ENCODE measurements at regions not wholly inside any gene's neighbourhood (a gene's known extent, or its start where the extent isn't known, plus 50 kb on each side); places are given as distances from the start of the nearest gene placed in this dataset.

GRCh38 chr12:17759982-17760381 is 330.0 kb downstream of the RERGL start:
- no peak for TF ChIP-seq CTCF (IDR thresholded peaks at IDR 0.05)
- TF ChIP-seq EP300 (IDR thresholded peaks at IDR 0.05): no peak
- no peak for TF ChIP-seq POLR2AphosphoS5 (IDR thresholded peaks at IDR 0.05)
- no peak for TF ChIP-seq POLR2A (IDR thresholded peaks at IDR 0.05)

All from sigmoid colon (tissue), 4 donors.